Amniotic stem cell (primary cell): ENCODE measurements at regions not wholly inside any gene's neighbourhood (a gene's known extent, or its start where the extent isn't known, plus 50 kb on each side); places are given as distances from the start of the nearest gene placed in this dataset.

Source experiments
- DNase-seq: peaks from one replicate; lab custom pipeline; 2025; lab: John Stamatoyannopoulos, UW

DNA sequence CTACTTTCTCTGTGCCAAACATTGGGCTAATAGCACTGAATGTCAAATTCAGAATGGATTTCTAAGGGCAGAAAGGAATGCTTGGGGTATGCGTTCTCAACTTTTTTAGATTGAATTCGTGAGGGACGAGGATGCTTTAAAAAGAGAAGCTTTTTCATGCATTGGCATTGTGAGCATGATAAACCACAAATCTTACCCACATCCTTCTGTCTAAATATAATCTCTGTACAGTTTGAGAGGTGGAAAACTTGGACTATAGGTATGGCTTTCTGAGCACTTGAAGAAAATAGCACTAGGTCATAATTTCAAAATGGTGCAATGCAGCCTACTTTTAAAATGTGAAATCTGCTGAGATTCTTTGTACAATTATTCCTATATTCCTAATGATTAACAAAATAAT lies 71.4 kb upstream of the HHIP start:
- no peak for DNase-seq

DNA sequence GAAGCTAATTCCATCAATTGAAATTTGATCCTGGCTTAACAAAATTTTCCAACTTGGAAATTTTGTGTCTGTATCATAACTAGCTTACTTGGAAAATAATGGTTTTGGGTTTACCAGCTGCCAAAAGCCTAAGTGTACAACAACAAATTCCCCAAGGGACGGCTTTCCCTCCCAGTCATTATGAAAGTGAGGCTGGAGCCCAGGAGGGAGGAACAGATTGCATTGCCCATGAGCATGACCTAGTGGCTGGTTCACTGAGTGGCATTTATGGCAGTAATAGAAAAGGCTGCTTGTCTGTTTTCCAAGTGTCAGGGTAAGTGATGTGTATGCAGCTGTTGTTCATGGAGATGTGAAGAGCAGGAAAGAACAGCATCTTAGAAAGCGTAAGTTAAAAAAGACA lies 70.8 kb upstream of the HHIP start:
- DNase-seq = no peak

DNA sequence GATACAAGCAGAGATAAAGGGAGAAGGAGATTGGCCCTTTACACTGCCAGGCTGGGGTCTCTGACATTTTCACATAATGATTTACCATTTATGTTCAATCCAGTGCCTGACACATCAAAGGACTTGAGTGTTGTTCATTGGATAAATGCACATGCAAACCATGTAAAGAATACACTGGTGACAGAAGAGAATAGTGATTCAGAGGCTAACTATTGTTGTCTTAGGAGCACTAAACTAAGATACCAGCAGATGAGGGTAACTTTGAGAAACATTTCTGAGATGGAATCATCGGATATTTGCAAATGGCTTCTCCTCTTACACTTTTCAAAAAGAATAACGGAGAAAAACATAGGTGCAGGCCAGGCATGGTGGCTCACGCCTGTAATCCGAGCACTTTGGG lies 67.3 kb upstream of the HHIP start:
- DNase-seq = no peak

DNA sequence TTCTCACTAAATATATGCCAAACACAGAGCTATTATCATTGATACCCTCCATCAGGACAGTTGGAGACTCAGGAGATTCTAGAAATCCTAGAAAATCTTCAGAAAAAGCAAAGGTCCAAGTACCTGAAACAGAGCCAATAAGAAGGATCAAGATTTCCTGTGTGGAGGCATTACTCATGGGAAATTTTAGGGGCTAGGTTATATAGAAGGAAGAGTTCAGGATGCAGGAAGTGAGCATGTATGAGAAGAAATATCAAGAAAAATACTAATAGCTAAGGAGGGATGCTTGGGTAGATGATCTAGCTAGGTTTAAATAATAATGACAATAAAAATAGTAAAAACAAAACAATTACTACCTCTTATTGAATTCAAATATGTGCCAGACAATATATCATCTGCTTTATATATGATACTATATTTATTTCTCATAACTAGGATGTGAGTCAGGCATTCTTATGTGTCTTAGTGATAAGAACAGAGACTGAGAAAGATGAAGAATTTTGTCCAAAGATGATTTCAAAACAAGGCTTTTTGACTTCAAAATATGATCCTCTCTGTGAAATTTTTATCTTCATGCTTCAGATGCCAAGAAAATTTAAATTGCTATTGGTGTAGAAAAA lies 66.4 kb upstream of the HHIP start:
- peak; percentile 35 for DNase-seq

DNA sequence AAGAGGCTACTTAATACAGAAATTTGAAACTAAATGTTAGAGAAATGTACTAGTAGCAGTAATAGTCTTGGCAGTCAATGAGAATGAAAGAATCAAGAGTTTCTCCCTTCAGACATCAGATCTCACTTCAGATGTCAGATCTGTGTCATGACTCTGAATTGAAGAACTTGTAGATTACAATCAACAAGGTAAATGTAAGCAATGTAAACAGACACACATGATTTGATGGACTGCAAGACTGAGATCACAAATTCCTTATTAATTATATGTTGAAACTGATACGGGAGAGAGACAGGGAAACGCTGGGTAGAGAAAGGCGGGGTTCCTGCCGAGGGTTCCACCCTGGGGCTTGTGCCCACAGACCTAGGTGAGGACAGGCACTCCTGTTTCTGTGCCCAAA lies 65.5 kb upstream of the HHIP start:
- DNase-seq = no peak

DNA sequence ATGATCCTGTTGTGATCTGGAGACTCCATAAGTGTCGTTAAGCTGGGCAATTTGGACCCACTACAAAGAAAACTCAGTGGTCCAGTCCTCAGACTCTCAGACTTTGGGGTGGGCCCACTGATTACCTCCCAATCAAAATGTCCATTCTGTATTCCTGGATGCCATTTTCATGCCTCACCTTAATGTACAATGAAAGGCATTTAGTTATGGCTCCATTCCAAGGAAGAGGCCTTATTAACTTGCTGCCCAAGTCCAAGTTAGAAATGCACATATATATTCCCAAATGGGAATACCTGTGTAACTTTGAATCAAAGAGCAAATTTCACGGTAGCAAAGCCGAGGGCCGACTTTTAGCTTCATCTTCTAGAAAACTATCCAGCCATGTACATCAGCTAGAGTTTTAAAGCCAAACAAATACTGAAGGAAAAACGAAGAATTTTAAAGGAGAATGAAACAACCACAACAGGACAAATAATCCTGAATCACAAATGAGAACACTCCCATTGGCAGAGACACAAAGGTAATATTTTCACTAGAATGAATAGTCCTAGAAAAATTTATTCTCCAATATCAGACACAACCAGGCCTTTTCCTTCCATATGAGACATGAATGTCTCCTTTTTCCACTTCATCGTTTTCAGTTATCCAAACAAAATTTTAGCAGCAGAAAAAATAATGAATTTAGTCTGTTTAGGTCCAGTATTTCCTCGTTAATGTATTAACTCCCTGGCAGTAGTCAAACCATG lies 63.7 kb upstream of the HHIP start:
- DNase-seq = no peak

DNA sequence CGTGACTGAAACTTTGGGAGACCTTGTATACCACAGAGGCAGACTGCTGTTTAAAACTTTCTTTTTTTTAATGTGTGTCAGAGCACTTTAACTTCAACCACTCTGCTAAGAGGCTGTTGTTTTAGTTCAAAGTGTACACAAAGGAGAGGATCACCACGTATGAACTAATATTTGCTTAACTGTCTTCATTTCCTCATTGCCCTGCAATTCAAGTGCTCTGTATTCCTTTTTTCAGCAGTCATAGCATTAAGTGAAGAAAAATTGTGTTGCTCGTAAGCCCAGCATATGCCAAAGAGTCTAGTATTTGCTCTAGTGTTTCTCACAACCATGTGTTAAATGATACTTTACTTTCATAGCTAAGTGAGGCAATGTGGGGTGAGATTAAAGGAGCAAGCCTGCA lies 63.0 kb upstream of the HHIP start:
- DNase-seq = no peak

DNA sequence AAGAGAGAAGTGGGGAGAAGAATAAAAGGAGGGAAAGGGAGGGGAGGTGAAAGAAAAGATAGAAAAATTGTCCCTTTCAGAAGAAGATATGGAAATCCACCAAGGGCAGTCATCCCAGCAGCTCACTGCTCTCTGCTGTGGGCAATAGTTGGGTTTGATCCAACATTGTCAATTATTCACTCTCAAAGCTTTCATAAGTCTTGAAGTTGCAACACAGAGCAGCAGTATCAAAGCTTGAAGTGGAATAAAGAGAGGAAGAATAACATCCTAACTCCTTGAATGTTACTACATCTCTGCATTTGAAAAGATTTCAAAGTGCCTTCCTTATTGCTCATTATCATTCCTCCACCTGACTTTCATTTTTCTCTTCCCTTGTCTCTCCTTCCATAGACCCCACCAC lies 62.3 kb upstream of the HHIP start:
- DNase-seq = no peak

DNA sequence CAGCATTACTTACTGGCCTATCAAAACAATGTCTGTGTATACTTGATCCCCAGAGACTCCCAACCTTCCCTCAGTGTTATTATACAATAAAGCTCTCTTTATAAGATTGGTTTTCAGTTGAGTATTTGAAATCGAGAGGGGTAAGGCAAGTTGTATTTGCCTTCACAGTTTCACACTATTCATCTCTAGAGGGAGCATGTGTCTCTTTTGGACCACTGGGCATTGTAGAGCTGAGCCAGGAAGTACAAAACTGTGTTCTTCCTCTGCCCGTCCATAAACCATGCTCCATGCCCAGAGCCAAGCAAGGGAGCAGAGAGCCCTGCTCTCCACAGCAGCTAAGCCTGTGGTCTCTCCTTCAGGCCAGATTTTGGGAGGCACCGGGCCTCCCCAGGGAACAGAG lies 61.5 kb upstream of the HHIP start:
- DNase-seq = no peak

DNA sequence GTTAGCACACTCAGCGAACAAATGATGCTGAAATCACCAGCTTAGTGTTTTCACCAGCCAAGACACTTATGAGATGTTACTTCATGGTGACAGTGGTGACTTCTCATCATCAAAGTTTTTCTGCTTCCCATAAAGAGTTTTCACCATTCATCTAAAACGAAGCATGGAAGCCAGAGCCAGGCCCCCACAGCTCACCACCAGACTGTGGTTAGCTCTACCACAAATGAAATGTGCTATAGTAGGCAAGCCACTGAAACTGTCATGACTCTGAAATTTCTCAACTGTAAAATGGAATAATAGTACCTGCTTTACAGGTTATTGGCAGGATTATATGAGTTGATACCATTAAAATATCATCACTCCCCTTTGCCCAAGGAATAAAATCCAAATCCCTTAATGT lies 56.4 kb upstream of the HHIP start:
- no peak for DNase-seq

DNA sequence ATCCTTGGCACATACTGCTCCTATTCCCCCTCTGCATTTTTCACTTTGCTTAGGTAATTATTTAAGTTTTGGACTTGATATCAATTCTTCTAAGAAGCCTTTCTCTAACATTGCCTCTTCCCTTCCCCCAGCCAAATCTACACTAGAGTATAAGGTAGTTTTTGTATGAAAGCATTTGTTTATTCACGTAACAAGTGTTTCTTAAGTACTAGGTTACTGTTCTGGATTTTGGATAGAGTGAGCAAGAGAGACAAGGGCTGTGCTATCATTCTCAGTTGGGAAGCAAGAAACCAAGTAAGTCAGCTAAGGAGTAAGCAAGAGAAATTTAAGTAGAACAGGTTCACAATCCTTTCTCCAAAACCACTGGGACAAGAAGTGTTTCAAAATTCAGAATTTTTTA lies 55.9 kb upstream of the HHIP start:
- DNase-seq = no peak

DNA sequence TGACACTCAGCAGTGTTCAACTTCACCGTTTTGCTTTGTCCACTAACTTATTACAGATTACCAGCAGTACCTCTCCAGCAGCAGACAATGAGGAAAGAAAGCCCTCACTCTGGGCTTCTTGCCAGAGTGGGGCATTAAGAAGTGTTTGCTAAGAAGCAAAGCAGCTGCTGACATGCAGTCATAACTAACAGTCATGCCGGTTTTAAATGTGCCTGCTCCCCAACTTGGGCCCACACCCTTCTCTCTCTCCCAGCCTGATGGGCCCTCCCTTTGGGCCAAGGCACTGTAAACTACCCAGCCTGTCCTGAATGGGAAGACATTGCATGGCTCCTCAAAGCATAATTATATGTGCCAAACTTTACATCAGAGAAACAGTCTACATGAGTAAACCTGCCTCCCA lies 54.6 kb upstream of the HHIP start:
- DNase-seq = no peak

DNA sequence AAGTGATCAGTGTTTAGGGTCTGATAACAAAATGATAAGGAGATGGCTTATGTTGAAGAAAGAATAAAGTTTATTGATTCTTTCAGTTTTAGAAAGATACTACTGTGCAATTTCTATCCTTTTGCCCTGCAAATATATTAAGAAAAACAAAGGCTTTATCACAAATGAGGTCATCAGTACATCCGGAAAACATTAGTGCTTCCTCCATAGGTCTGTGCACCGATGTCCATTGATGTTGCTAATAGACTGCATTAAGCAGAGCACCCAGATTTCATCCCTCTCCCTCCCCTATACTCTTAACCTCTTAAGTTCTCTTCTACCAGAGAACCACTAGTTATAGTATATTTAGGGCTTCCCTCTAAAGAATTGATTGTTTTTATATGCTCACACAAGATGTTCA lies 53.7 kb upstream of the HHIP start:
- no peak for DNase-seq

DNA sequence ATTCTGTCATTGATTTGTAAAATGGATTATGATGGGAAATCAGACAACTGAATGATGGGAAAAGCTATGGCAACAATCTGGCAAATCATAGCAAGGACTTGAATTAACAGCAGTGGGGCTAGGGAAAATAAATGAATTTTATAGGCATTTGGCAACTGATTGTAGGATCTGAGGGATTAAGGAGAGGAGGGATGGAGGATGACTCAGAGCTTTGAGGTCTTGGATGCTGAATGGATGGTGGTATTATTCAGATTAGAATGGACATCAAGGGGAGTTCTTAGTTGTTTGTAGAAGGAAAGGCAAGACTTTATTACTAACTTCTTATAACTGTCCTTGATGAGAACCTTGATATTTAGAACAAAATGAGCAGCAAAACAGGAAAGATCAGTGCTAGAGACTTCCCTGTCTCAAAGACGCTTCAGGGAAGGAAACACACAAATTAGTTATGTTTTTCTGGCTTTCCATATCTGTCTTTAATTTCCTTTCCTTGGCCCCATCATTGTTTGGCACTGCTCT lies 51.4 kb upstream of the HHIP start:
- no peak for DNase-seq

DNA sequence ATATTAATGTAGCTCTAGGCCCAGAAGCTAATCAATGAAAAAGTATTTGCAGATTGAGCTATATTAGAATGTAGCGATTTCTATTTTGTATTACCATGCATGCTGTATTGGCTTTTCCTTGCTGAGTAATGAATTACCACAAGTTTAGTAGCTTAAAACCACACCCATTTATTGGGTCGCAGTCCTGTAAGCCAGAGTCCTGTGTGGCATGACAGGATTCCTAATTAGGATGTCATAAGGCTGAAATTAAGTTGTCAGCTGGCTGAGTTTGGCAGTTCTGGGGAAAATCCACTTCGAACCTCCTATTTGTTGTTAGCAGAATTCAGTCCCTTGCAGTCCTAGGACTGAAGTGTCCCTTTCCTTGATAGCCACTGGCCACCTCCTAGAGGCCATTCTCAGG lies 50.3 kb upstream of the HHIP start:
- DNase-seq = no peak
